HCT116 (cell line): ENCODE measurements at regions not wholly inside any gene's neighbourhood (a gene's known extent, or its start where the extent isn't known, plus 50 kb on each side); places are given as distances from the start of the nearest gene placed in this dataset.

Experiments
- ATAC-seq: fragments of 200-7000 bp; cut with Tn5 transposase; 2 replicates; pipeline ENCODE4 v1.9.1; 2020; ENCODE audit warnings: mild to moderate bottlenecking, moderate library complexity
- BruUV-seq: library from RNA; stranded (reverse); fragments of 400-500 nt; replicated peaks from 2 replicates; lab custom pipeline; 2021; lab: Mats Ljungman, UMichigan
- CTCF ChIA-PET: fragments of 300-600 bp; sonication (Branson Sonifier 250); formaldehyde crosslinking; loops from one replicate; lab custom pipeline; 2021; ENCODE audit warnings: antibody characterized with exemption; lab: Charles Lee
- POLR2A ChIA-PET: fragments of 300-600, 350-600 bp; sonication (Branson Sonifier 250); formaldehyde crosslinking; loops from one replicate; lab custom pipeline; 2021; ENCODE audit warnings: antibody characterized with exemption; lab: Charles Lee
- RAD21 ChIA-PET, 2 experiments: fragments of 300-600 bp; sonication (Branson Sonifier 250); formaldehyde crosslinking; loops; one replicate each; lab custom pipeline; 2023; ENCODE audit warnings: low total read pairs in 2 of 2; ENCODE audit not compliant: uncharacterized antibody in 2 of 2, unreplicated experiment in 2 of 2, low non-redundant PET in 1 of 2; lab: Charles Lee
- DNase-seq: peaks from one replicate; pipeline ENCODE4 v3.0.0-alpha.2; 2010; ENCODE audit warnings: low read depth, low spot score
- H2AFZ ChIP-seq: fragments of 200-600 bp; shearing (Covaris generic), sonication (generic); 2 replicates; pipeline ENCODE4 v1.6.1; 2017; ENCODE audit warnings: low read depth, mixed run types, mixed read lengths, antibody characterized with exemption, low read length; ENCODE audit not compliant: poor library complexity, severe bottlenecking
- H3K27ac ChIP-seq: 2 replicates; pipeline ENCODE4 v1.5.1; 2012; ENCODE audit warnings: low read depth, low read length
- H3K27me3 ChIP-seq: fragments of 200-600 bp; sonication (generic); 2 replicates; pipeline ENCODE4 v1.6.1; 2016; ENCODE audit warnings: mixed run types, low read length, mixed read lengths; ENCODE audit not compliant: insufficient read depth
- H3K36me3 ChIP-seq, 2 experiments: fragments of 200-500 bp in 1 of 2; fragments of 200-600 bp in 1 of 2; sonication (Bioruptor generic) in 1 of 2; sonication (generic) in 1 of 2; 2 replicates each; pipeline versions ENCODE4 v1.5.1 to v1.6.1; 2014 to 2016; ENCODE audit warnings: low read length in 2 of 2, inconsistent platforms in 1 of 2, mixed read lengths in 1 of 2, mixed run types in 1 of 2; ENCODE audit not compliant: insufficient read depth in 2 of 2, control insufficient read depth in 1 of 2
- H3K4me1 ChIP-seq, 2 experiments: fragments of 200-600 bp in 1 of 2; sonication (generic) in 1 of 2; 2 replicates each; pipeline versions ENCODE4 v1.5.1 to v1.6.1; 2012 to 2017; ENCODE audit warnings: low read length in 2 of 2, inconsistent platforms in 1 of 2, mild to moderate bottlenecking in 1 of 2, mixed read lengths in 1 of 2, mixed run types in 1 of 2, moderate library complexity in 1 of 2; ENCODE audit not compliant: insufficient read depth in 2 of 2, control insufficient read depth in 1 of 2
- H3K4me2 ChIP-seq: fragments of 200-600 bp; sonication (generic); 2 replicates; pipeline ENCODE4 v1.6.1; 2017; ENCODE audit warnings: mixed run types, low read length, mixed read lengths
- H3K4me3 ChIP-seq, 2 experiments: fragments of 200-600 bp in 1 of 2; sonication (generic) in 1 of 2; replicated peaks in 1 of 2; 2 replicates each; pipeline ENCODE4 v1.5.1; 2011 to 2016; ENCODE audit warnings: low read length in 2 of 2, control low read depth in 1 of 2, low read depth in 1 of 2, mild to moderate bottlenecking in 1 of 2, mixed read lengths in 1 of 2, mixed run types in 1 of 2
- H3K79me2 ChIP-seq: fragments of 200-600 bp; sonication (generic); 2 replicates; pipeline ENCODE4 v1.6.1; 2017; ENCODE audit warnings: mild to moderate bottlenecking, mixed run types, low read length, moderate library complexity, mixed read lengths; ENCODE audit not compliant: insufficient read depth
- H3K9ac ChIP-seq: fragments of 200-600 bp; sonication (generic); 2 replicates; pipeline ENCODE4 v1.6.1; 2016; ENCODE audit warnings: low read length, mixed read lengths
- H3K9me2 ChIP-seq: fragments of 200-600 bp; sonication (generic), shearing (Covaris generic); 2 replicates; pipeline ENCODE4 v1.6.1; 2017; ENCODE audit warnings: mixed run types, mild to moderate bottlenecking, moderate library complexity; ENCODE audit not compliant: insufficient read depth
- H3K9me3 ChIP-seq, 2 experiments: fragments of 200-500 bp in 1 of 2; fragments of 200-600 bp in 1 of 2; sonication (Bioruptor generic) in 1 of 2; sonication (generic) in 1 of 2; 2 replicates each; pipeline ENCODE4 v1.6.1; 2014 to 2017; ENCODE audit warnings: low read length in 2 of 2, mixed read lengths in 2 of 2, inconsistent platforms in 1 of 2, low read depth in 1 of 2, mild to moderate bottlenecking in 1 of 2, mixed run types in 1 of 2, moderate library complexity in 1 of 2; ENCODE audit not compliant: control insufficient read depth in 1 of 2, insufficient read depth in 1 of 2
- H4K20me1 ChIP-seq: fragments of 200-600 bp; sonication (generic), shearing (Covaris generic); 2 replicates; pipeline ENCODE4 v1.6.1; 2017; ENCODE audit warnings: mixed run types, mild to moderate bottlenecking, moderate library complexity; ENCODE audit not compliant: insufficient read depth
- CBX3 ChIP-seq: IDR thresholded peaks from 2 replicates; pipeline ENCODE4 v1.6.1; 2012; ENCODE audit warnings: low read depth
- CTCF ChIP-seq, 3 experiments: fragments of 200-600 bp in 1 of 3; sonication (generic) in 1 of 3; IDR thresholded peaks in 2 of 3; conservative IDR thresholded peaks in 1 of 3; 2 replicates each; pipeline ENCODE4 v1.5.1; 2012 to 2017; ENCODE audit warnings: low read depth in 2 of 3, low read length in 2 of 3, antibody characterized with exemption in 1 of 3, borderline replicate concordance in 1 of 3, control low read depth in 1 of 3, mild to moderate bottlenecking in 1 of 3, mixed read lengths in 1 of 3, mixed run types in 1 of 3, moderate library complexity in 1 of 3; ENCODE audit not compliant: insufficient read depth in 1 of 3
- EGR1 ChIP-seq: IDR thresholded peaks from 2 replicates; pipeline ENCODE4 v1.6.1; 2012; ENCODE audit warnings: low read depth
- EZH2phosphoT487 ChIP-seq: fragments of 200-600 bp; IDR thresholded peaks from 2 replicates; pipeline ENCODE4 v1.6.1; 2018; ENCODE audit warnings: antibody characterized with exemption, borderline replicate concordance
- FOSL1 ChIP-seq: IDR thresholded peaks from 2 replicates; pipeline ENCODE4 v1.6.1; 2012; ENCODE audit warnings: low read depth
- JUND ChIP-seq: IDR thresholded peaks from 2 replicates; pipeline ENCODE4 v1.6.1; 2012
- MAX ChIP-seq: IDR thresholded peaks from 2 replicates; pipeline ENCODE4 v1.6.1; 2012
- POLR2AphosphoS5 ChIP-seq: IDR thresholded peaks from 2 replicates; pipeline ENCODE4 v1.6.1; 2011; ENCODE audit warnings: mild to moderate bottlenecking, low read depth, low read length, moderate library complexity
- SIN3A ChIP-seq: IDR thresholded peaks from 2 replicates; pipeline ENCODE4 v1.6.1; 2012; ENCODE audit warnings: low read depth
- SP1 ChIP-seq: IDR thresholded peaks from 2 replicates; pipeline ENCODE4 v1.6.1; 2012; ENCODE audit warnings: low read depth
- SRF ChIP-seq: IDR thresholded peaks from 2 replicates; pipeline ENCODE4 v1.6.1; 2012; ENCODE audit warnings: low read depth
- TCF7L2 ChIP-seq: IDR thresholded peaks from 2 replicates; pipeline ENCODE4 v1.7.0; 2011; ENCODE audit warnings: borderline replicate concordance, inconsistent platforms; ENCODE audit not compliant: insufficient read depth, insufficient read length; ENCODE audit errors: extremely low read depth
- YY1 ChIP-seq: IDR thresholded peaks from 2 replicates; pipeline ENCODE4 v1.6.1; 2011; ENCODE audit warnings: low read length, low read depth, moderate library complexity, mild to moderate bottlenecking; ENCODE audit not compliant: insufficient replicate concordance; ENCODE audit errors: extremely low read depth
- ZFX ChIP-seq: fragments of 450-650 bp; IDR thresholded peaks from 2 replicates; pipeline ENCODE4 v1.6.1; 2017
- ZNF274 ChIP-seq: fragments of 200-500 bp; sonication (Bioruptor generic); IDR thresholded peaks from 2 replicates; pipeline ENCODE4 v1.6.1; 2014; ENCODE audit warnings: mild to moderate bottlenecking, low read depth, low read length, inconsistent platforms
- intact Hi-C: fragments of 100-400 bp; cut with micrococcal nuclease; formaldehyde crosslinking; loops from 2 replicates; pipeline ENCODE4 v1.10.0; 2022

- TF ChIP-seq JUND (no peak), CBX3 (no peak), SRF (no peak), SP1 (no peak), MAX (no peak), YY1 (no peak), ZNF274 (no peak), FOSL1 (no peak), ZFX (no peak), EGR1 (no peak), TCF7L2 (no peak), SIN3A (no peak)
- Histone ChIP-seq H2AFZ (no peak overlapping the region), H3K4me2 (no peak overlapping the region), H3K4me1 (no peaks in the 10 kb centered on the region), H3K79me2 (no peaks in the 10 kb centered on the region), H3K9ac (no peak overlapping the region), H3K4me3 (no peak overlapping the region), H3K9me2 (no peaks in the 10 kb centered on the region), H3K36me3 (no peaks in the 10 kb centered on the region), H4K20me1 (no peaks in the 10 kb centered on the region), H3K27ac (no peak overlapping the region), H3K9me3 (peaks cover 27 to 30% of the 10 kb centered on the region in 2 experiments; a peak in 2 of 4 replicates), H3K27me3 (no peaks in the 10 kb centered on the region)
- ChIA-PET POLR2A (no interaction called here), CTCF (no interaction called here), RAD21 (no interaction called here)
- no TSS peak for BruUV-seq
- DNase-seq (no peak), ATAC-seq (no peak)
- intact Hi-C loops: no loop called here
These were observed 510.0 kb downstream of the LTN1 start for GRCh38 chr21:28482657-28483056.

- CTCF ChIA-PET: no interaction called here
- no peaks in the 10 kb centered on the region for H3K27me3 ChIP-seq
These were observed 512.2 kb downstream of the LTN1 start for GRCh38 chr21:28480470-28480869.

More at GRCh38 chr21:28480470-28480869, 512.2 kb downstream of the LTN1 start:
- Histone ChIP-seq H3K9me2 (no peaks in the 10 kb centered on the region), H2AFZ (no peak overlapping the region), H3K27ac (no peak overlapping the region), H3K79me2 (no peaks in the 10 kb centered on the region), H3K9me3 (peaks cover 25 to 34% of the 10 kb centered on the region in 2 experiments; a peak in 2 of 4 replicates), H3K9ac (no peak overlapping the region), H4K20me1 (no peaks in the 10 kb centered on the region), H3K4me2 (no peak overlapping the region), H3K36me3 (no peaks in the 10 kb centered on the region), H3K4me1 (no peaks in the 10 kb centered on the region), H3K4me3 (no peak overlapping the region)
- BruUV-seq: no TSS peak
- TF ChIP-seq EZH2phosphoT487 (no peak), CTCF (IDR thresholded peaks at IDR 0.05 in 2 of 3, conservative IDR thresholded peaks at IDR 0.05 in 1 of 3; ENCODE audit: borderline replicate concordance in 1 of 3, insufficient read depth in 1 of 3, low read depth in 2 of 3, low read length in 2 of 3) (no peak), MAX (no peak), POLR2AphosphoS5 (no peak)
- ATAC-seq (no peak), DNase-seq (no peak)
- ChIA-PET POLR2A (no interaction called here), RAD21 (no interaction called here)
- intact Hi-C loops: no loop called here
